Mammary epithelial cell (primary cell): ENCODE measurements at regions not wholly inside any gene's neighbourhood (a gene's known extent, or its start where the extent isn't known, plus 50 kb on each side); places are given as distances from the start of the nearest gene placed in this dataset.

ENCODE experiments used
- EZH2 ChIP-seq: IDR thresholded peaks from 2 replicates; pipeline ENCODE4 v1.6.1; 2012; ENCODE audit warnings: low read length, inconsistent platforms, borderline replicate concordance
- TF ChIP-seq, protein P1 (sequence below), 2 donors: IDR thresholded peaks in 1 of 2; conservative IDR thresholded peaks in 1 of 2; 2 replicates each; pipeline ENCODE4 v1.5.1; 2011 to 2012; ENCODE audit warnings: inconsistent platforms in 2 of 2, low read length in 2 of 2, mild to moderate bottlenecking in 2 of 2, control low read depth in 1 of 2, low read depth in 1 of 2; ENCODE audit not compliant: insufficient read depth in 1 of 2; ENCODE audit errors: extremely low read depth in 1 of 2

DNA sequence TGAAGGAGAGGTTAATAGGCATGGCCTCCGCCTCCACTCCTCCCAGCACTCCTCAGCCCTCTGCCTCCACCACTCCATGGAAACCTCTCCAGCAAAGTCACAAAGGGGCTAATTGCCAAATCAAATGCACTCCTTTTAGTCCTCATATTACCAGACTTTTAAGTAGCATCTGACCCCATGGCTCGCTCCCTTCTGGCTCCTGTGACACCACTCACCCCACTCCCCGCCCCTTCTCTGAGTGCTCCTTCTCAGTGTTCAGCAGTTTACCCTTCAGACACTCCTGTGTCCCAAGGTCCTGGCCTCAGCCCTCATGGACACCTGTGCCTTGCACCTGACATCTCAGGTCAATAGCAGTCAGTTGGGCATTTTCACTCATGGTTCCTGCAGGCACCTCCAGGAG is 243.5 kb upstream of the CCL2 start:
- TF ChIP-seq, protein P1, sequence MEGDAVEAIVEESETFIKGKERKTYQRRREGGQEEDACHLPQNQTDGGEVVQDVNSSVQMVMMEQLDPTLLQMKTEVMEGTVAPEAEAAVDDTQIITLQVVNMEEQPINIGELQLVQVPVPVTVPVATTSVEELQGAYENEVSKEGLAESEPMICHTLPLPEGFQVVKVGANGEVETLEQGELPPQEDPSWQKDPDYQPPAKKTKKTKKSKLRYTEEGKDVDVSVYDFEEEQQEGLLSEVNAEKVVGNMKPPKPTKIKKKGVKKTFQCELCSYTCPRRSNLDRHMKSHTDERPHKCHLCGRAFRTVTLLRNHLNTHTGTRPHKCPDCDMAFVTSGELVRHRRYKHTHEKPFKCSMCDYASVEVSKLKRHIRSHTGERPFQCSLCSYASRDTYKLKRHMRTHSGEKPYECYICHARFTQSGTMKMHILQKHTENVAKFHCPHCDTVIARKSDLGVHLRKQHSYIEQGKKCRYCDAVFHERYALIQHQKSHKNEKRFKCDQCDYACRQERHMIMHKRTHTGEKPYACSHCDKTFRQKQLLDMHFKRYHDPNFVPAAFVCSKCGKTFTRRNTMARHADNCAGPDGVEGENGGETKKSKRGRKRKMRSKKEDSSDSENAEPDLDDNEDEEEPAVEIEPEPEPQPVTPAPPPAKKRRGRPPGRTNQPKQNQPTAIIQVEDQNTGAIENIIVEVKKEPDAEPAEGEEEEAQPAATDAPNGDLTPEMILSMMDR (conservative IDR thresholded peaks at IDR 0.05 in 1 of 2, IDR thresholded peaks at IDR 0.05 in 1 of 2; ENCODE audit: extremely low read depth in 1 of 2, insufficient read depth in 1 of 2, low read depth in 1 of 2, low read length in 2 of 2), result no peak
- TF ChIP-seq EZH2, result no peak
